ENCODE measurements at regions not wholly inside any gene's neighbourhood (a gene's known extent, or its start where the extent isn't known, plus 50 kb on each side); places are given as distances from the start of the nearest gene placed in this dataset.
A peak's percentile ranks its signal among the peaks of the same experiment; 100 is the strongest.

DNA sequence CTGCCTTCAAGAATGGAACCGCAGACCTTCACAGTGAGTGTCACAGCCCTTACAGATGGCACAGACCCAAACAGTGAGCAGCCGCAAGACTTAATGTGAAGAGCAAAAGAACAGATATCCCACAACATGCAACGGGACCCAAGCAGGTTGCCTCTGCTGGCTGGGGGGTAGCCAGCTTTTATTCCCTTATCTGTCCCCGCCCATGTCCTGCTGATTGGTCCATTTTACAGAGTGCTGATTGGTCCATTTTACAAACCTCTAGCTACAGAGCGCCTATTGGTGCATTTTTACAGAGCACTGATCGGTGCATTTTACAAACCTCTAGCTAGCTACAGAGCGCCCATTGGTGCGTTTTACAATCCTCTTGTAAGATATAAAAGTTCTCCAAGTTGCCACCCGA, 102.0 kb upstream of the IGF1R start:
- Histone ChIP-seq H3K27me3 (ENCODE audit: insufficient read depth, poor library complexity, severe bottlenecking) (peaks cover 2% of the 10 kb centered on the region), H3K27ac (replicated peaks) (no peak overlapping the region), H3K4me3 (replicated peaks; ENCODE audit: insufficient read depth, low read length) (no peak overlapping the region)
- no peak for DNase-seq (ENCODE audit: low read depth in 1 of 2, low spot score in 1 of 2)
- TF ChIP-seq REST (IDR thresholded peaks at IDR 0.05; ENCODE audit: insufficient replicate concordance, low read depth) (no peak), SPI1 (IDR thresholded peaks at IDR 0.05; ENCODE audit: borderline replicate concordance, low read depth) (no peak), GABPA (IDR thresholded peaks at IDR 0.05; ENCODE audit: low read depth) (no peak), POLR2AphosphoS5 (IDR thresholded peaks at IDR 0.05; ENCODE audit: low read depth) (no peak)
- TF ChIP-seq, protein P1, sequence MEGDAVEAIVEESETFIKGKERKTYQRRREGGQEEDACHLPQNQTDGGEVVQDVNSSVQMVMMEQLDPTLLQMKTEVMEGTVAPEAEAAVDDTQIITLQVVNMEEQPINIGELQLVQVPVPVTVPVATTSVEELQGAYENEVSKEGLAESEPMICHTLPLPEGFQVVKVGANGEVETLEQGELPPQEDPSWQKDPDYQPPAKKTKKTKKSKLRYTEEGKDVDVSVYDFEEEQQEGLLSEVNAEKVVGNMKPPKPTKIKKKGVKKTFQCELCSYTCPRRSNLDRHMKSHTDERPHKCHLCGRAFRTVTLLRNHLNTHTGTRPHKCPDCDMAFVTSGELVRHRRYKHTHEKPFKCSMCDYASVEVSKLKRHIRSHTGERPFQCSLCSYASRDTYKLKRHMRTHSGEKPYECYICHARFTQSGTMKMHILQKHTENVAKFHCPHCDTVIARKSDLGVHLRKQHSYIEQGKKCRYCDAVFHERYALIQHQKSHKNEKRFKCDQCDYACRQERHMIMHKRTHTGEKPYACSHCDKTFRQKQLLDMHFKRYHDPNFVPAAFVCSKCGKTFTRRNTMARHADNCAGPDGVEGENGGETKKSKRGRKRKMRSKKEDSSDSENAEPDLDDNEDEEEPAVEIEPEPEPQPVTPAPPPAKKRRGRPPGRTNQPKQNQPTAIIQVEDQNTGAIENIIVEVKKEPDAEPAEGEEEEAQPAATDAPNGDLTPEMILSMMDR (IDR thresholded peaks at IDR 0.05; ENCODE audit: insufficient read depth, low read length) = no peak

- DNase-seq (ENCODE audit: low read depth in 1 of 2, low spot score in 1 of 2) = peak in 1 of 2 experiments; percentile 43
- TF ChIP-seq POLR2AphosphoS5 (IDR thresholded peaks at IDR 0.05; ENCODE audit: low read depth) (no peak), REST (IDR thresholded peaks at IDR 0.05; ENCODE audit: insufficient replicate concordance, low read depth) (no peak), GABPA (IDR thresholded peaks at IDR 0.05; ENCODE audit: low read depth) (no peak), SPI1 (IDR thresholded peaks at IDR 0.05; ENCODE audit: borderline replicate concordance, low read depth) (no peak)
- TF ChIP-seq, protein P1 (IDR thresholded peaks at IDR 0.05; ENCODE audit: insufficient read depth, low read length) = no peak
Observed at GRCh38 chr15:98547275-98547674, 101.1 kb upstream of the IGF1R start.

GRCh38 chr15:98547741-98548138, 100.6 kb upstream of the IGF1R start:
- Histone ChIP-seq H3K4me3 (replicated peaks; ENCODE audit: insufficient read depth, low read length) (peak overlapping the region; percentile 34), H3K27ac (replicated peaks) (no peak overlapping the region), H3K27me3 (ENCODE audit: insufficient read depth, poor library complexity, severe bottlenecking) (peaks cover 2% of the 10 kb centered on the region)
- DNase-seq (ENCODE audit: low read depth in 1 of 2, low spot score in 1 of 2) = peak in 1 of 2 experiments; percentile 2
- TF ChIP-seq SPI1 (IDR thresholded peaks at IDR 0.05; ENCODE audit: borderline replicate concordance, low read depth) (no peak), GABPA (IDR thresholded peaks at IDR 0.05; ENCODE audit: low read depth) (no peak), REST (IDR thresholded peaks at IDR 0.05; ENCODE audit: insufficient replicate concordance, low read depth) (no peak), POLR2AphosphoS5 (IDR thresholded peaks at IDR 0.05; ENCODE audit: low read depth) (no peak)
- TF ChIP-seq, protein P1 (IDR thresholded peaks at IDR 0.05; ENCODE audit: insufficient read depth, low read length) = no peak

More at GRCh38 chr15:98547275-98547674, 101.1 kb upstream of the IGF1R start:
- Histone ChIP-seq H3K27me3 (ENCODE audit: insufficient read depth, poor library complexity, severe bottlenecking) (peaks cover 2% of the 10 kb centered on the region), H3K27ac (replicated peaks) (no peak overlapping the region), H3K4me3 (replicated peaks; ENCODE audit: insufficient read depth, low read length) (no peak overlapping the region)
